Choroid plexus epithelial cell (primary cell): ENCODE measurements at regions not wholly inside any gene's neighbourhood (a gene's known extent, or its start where the extent isn't known, plus 50 kb on each side); places are given as distances from the start of the nearest gene placed in this dataset.

ENCODE experiments used
- DNase-seq: peaks from one replicate; pipeline ENCODE4 v3.0.0-alpha.2; 2010; ENCODE audit warnings: low read depth
- H3K4me3 ChIP-seq: 2 replicates; pipeline ENCODE4 v1.5.1; 2011; ENCODE audit warnings: low read depth, mild to moderate bottlenecking, control low read depth, low read length, moderate library complexity
- CTCF ChIP-seq: conservative IDR thresholded peaks from 2 replicates; pipeline ENCODE4 v1.5.1; 2011; ENCODE audit warnings: low read depth, mild to moderate bottlenecking, control low read depth, inconsistent platforms, low read length, moderate library complexity

- no peak overlapping the region for H3K4me3 ChIP-seq
- no peak for TF ChIP-seq CTCF
- no peak for DNase-seq
Observed at GRCh38 chr6:3631877-3632276, 119.6 kb downstream of the PXDC1 start.

GRCh38 chr6:3631186-3631585, 120.3 kb downstream of the PXDC1 start:
- no peak for TF ChIP-seq CTCF
- DNase-seq = no peak
- H3K4me3 ChIP-seq = no peak overlapping the region

- no peak for TF ChIP-seq CTCF
Observed at GRCh38 chr6:3630258-3630835, 121.2 kb downstream of the PXDC1 start.

GRCh38 chr6:3627956-3628835, 123.3 kb downstream of the PXDC1 start:
- TF ChIP-seq CTCF = no peak
- no peak overlapping the region for H3K4me3 ChIP-seq
- no peak for DNase-seq

More at GRCh38 chr6:3630258-3630835, 121.2 kb downstream of the PXDC1 start:
- no peak overlapping the region for H3K4me3 ChIP-seq
- no peak for DNase-seq

- TF ChIP-seq CTCF = no peak
- no peak overlapping the region for H3K4me3 ChIP-seq
Observed at GRCh38 chr6:3627501-3627900, 124.0 kb downstream of the PXDC1 start.

GRCh38 chr6:3625980-3626563, 125.4 kb downstream of the PXDC1 start:
- no peak for DNase-seq
- TF ChIP-seq CTCF = no peak
- no peak overlapping the region for H3K4me3 ChIP-seq

More at GRCh38 chr6:3627501-3627900, 124.0 kb downstream of the PXDC1 start:
- no peak for DNase-seq
